Bronchial epithelial cell (primary cell): ENCODE measurements at regions not wholly inside any gene's neighbourhood (a gene's known extent, or its start where the extent isn't known, plus 50 kb on each side); places are given as distances from the start of the nearest gene placed in this dataset.

Experiments used
- DNase-seq: peaks from one replicate; pipeline ENCODE4 v3.0.0-alpha.2; 2010; ENCODE audit warnings: low read depth
- FAIRE-seq: peaks from 2 replicates; lab custom pipeline; 2011; peaks lifted over from hg19 to GRCh38; lab: Jason Lieb, UNC
- H3K27me3 ChIP-seq: 2 replicates; pipeline ENCODE4 v1.5.1; 2011; ENCODE audit warnings: low read length; ENCODE audit not compliant: control insufficient read depth, insufficient read depth
- H3K36me3 ChIP-seq: 2 replicates; pipeline ENCODE4 v1.5.1; 2011; ENCODE audit warnings: low read length; ENCODE audit not compliant: control insufficient read depth, insufficient read depth
- H3K4me3 ChIP-seq: 2 replicates; pipeline ENCODE4 v1.5.1; 2011; ENCODE audit warnings: mild to moderate bottlenecking, low read depth, low read length, control low read depth
- CTCF ChIP-seq: IDR thresholded peaks from 2 replicates; pipeline ENCODE4 v1.5.1; 2011; ENCODE audit warnings: mild to moderate bottlenecking, moderate library complexity, low read length, control low read depth, inconsistent platforms; ENCODE audit not compliant: insufficient read depth, severe bottlenecking

GRCh38 chr12:115898670-115899069, 378.8 kb downstream of the MED13L start:
- FAIRE-seq (peak; percentile 7), DNase-seq (no peak)
- no peak for TF ChIP-seq CTCF
- Histone ChIP-seq H3K36me3 (no peaks in the 10 kb centered on the region), H3K27me3 (no peaks in the 10 kb centered on the region), H3K4me3 (no peak overlapping the region)

- no peaks in the 10 kb centered on the region for H3K27me3 ChIP-seq
- no peak for TF ChIP-seq CTCF
- FAIRE-seq (no peak), DNase-seq (no peak)
- no peak overlapping the region for H3K4me3 ChIP-seq
- H3K36me3 ChIP-seq = no peaks in the 10 kb centered on the region
These were observed 379.8 kb downstream of the MED13L start for GRCh38 chr12:115897729-115898128.

- no peak for DNase-seq
- no peaks in the 10 kb centered on the region for H3K36me3 ChIP-seq
- FAIRE-seq = no peak
- H3K4me3 ChIP-seq = no peak overlapping the region
- H3K27me3 ChIP-seq = no peaks in the 10 kb centered on the region
- no peak for TF ChIP-seq CTCF
These were observed 382.2 kb downstream of the MED13L start for GRCh38 chr12:115895247-115895646.

GRCh38 chr12:115891556-115892164, 385.8 kb downstream of the MED13L start:
- no peak for FAIRE-seq
- no peaks in the 10 kb centered on the region for H3K27me3 ChIP-seq
- H3K36me3 ChIP-seq = no peaks in the 10 kb centered on the region
- H3K4me3 ChIP-seq = no peak overlapping the region
- DNase-seq = no peak
- no peak for TF ChIP-seq CTCF

- TF ChIP-seq CTCF = no peak
- Histone ChIP-seq H3K36me3 (no peaks in the 10 kb centered on the region), H3K4me3 (no peak overlapping the region), H3K27me3 (no peaks in the 10 kb centered on the region)
- DNase-seq (no peak), FAIRE-seq (no peak)
These were observed 390.8 kb downstream of the MED13L start for GRCh38 chr12:115886666-115887065.
